ENCODE measurements at regions not wholly inside any gene's neighbourhood (a gene's known extent, or its start where the extent isn't known, plus 50 kb on each side); places are given as distances from the start of the nearest gene placed in this dataset.
"Not testable (repeated sequence)": the region's sequence is repeated elsewhere in the genome, so short reads cannot be mapped to it uniquely, and the experiment has no call there.

GRCh38 chr7:91372323-91372722 lies 108.1 kb downstream of the FZD1 start:
- Mint-ChIP-seq H3K4me1 (ENCODE audit: low read depth) (no peaks in the 10 kb centered on the region), H3K36me3 (ENCODE audit: insufficient read depth) (no peaks in the 10 kb centered on the region), H3K4me3 (no peak overlapping the region), H3K27me3 (ENCODE audit: low read depth) (no peaks in the 10 kb centered on the region), H3K9me3 (no peaks in the 10 kb centered on the region)
- no peak for ATAC-seq
- no peak for DNase-seq

DNA sequence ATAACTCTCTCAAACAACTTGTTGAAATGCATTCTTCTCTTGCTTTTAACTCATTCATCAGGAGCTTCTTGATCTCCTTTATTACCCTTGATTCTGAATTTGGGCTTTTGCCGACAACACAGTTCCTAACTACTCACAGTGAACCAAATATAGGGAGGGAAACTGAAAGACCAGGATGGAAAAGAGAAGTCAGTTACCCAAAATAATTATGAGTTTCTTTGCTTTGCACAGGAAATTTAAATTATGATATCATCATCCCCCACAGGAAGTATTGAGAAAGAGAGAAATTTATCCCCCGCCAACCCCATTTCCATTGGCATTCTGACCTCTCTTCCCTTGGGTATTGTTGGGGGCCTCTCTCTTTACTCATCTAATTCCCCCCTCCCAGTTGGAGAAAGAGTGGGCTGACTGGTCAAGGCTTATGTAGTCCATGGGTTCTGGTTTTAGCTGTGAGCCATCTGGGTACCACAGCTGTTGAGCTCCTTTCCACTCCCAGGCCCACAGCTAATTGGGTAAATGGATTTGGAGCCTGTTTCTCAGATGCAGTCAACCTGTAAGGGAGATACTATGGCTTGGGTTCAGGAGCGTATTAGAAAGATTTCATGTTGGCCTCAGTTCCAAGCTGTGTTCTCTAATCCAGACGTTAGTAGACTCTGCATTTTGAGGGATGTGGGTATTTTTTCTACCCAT lies 109.0 kb downstream of the FZD1 start:
- Mint-ChIP-seq H3K36me3 (ENCODE audit: insufficient read depth) (no peaks in the 10 kb centered on the region), H3K27me3 (ENCODE audit: low read depth) (no peaks in the 10 kb centered on the region), H3K4me3 (no peak overlapping the region), H3K4me1 (ENCODE audit: low read depth) (no peaks in the 10 kb centered on the region), H3K9me3 (no peaks in the 10 kb centered on the region)
- no peak for ATAC-seq
- no peak for DNase-seq

GRCh38 chr7:91374321-91374989 lies 110.2 kb downstream of the FZD1 start:
- no peak overlapping the region for H3K4me3 Mint-ChIP-seq
- H3K4me1 Mint-ChIP-seq (ENCODE audit: low read depth), result no peaks in the 10 kb centered on the region
- DNase-seq (no peak), ATAC-seq (no peak)
- H3K9me3 Mint-ChIP-seq, result no peaks in the 10 kb centered on the region
- no peaks in the 10 kb centered on the region for H3K36me3 Mint-ChIP-seq (ENCODE audit: insufficient read depth)
- no peaks in the 10 kb centered on the region for H3K27me3 Mint-ChIP-seq (ENCODE audit: low read depth)

DNA sequence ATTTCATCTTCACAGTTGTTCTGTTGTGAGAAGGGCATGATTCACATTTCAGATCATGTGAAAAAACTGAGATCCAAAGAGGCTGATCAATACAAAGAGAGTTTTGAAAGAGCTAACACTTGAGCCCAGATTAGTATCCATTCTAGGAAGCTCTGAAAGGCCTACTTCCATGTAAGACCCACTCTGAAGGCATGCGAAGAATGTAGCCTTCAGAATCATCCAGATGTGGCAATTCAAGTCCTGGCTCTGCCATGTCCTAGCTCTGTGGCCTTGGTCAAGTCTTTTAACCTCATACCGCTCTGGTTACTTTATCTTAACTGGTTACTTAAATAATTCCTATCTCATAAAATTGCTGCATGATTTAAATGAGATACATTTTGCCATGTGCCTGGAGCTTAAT lies 111.1 kb downstream of the FZD1 start:
- Mint-ChIP-seq H3K36me3 (ENCODE audit: insufficient read depth) (no peaks in the 10 kb centered on the region), H3K4me1 (ENCODE audit: low read depth) (no peaks in the 10 kb centered on the region)

GRCh38 chr7:91378131-91378530 lies 113.9 kb downstream of the FZD1 start:
- Mint-ChIP-seq H3K4me3 (no peak overlapping the region), H3K27me3 (ENCODE audit: low read depth) (no peaks in the 10 kb centered on the region), H3K9me3 (no peaks in the 10 kb centered on the region), H3K4me1 (ENCODE audit: low read depth) (no peaks in the 10 kb centered on the region), H3K36me3 (ENCODE audit: insufficient read depth) (no peaks in the 10 kb centered on the region)
- no peak for ATAC-seq
- DNase-seq, result no peak

More for the DNA sequence above, 111.1 kb downstream of the FZD1 start:
- DNase-seq, result no peak
- no peak overlapping the region for H3K4me3 Mint-ChIP-seq
- H3K27me3 Mint-ChIP-seq (ENCODE audit: low read depth), result no peaks in the 10 kb centered on the region
- ATAC-seq, result no peak
- H3K9me3 Mint-ChIP-seq, result no peaks in the 10 kb centered on the region

- H3K36me3 Mint-ChIP-seq (ENCODE audit: insufficient read depth), result no peaks in the 10 kb centered on the region
- H3K27me3 Mint-ChIP-seq (ENCODE audit: low read depth), result no peaks in the 10 kb centered on the region
- ATAC-seq, result no peak
- H3K4me3 Mint-ChIP-seq, result no peak overlapping the region
- no peak for DNase-seq
- no peaks in the 10 kb centered on the region for H3K4me1 Mint-ChIP-seq (ENCODE audit: low read depth)
- no peaks in the 10 kb centered on the region for H3K9me3 Mint-ChIP-seq
These were observed 115.0 kb downstream of the FZD1 start for GRCh38 chr7:91379236-91379635.

DNA sequence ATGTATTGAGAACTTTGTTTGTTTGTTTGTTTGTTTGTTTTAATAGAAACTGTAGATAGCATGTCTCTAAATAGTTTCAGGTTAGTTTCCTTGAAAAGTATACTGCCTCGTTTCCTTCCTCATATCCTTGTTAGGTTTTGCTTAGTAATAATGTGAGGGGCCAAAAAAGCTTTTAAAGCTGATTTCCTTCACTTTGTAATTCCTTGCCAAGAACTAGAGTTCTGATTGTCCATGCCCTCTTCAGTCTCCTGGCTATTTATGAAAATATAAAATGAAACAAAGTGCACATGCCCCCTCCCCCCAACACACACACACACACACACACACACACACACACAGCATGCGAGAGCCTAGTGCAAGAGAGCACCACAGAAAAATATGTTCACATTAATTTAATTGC lies 115.8 kb downstream of the FZD1 start:
- Mint-ChIP-seq H3K27me3 (ENCODE audit: low read depth) (no peaks in the 10 kb centered on the region), H3K4me1 (ENCODE audit: low read depth) (no peaks in the 10 kb centered on the region), H3K9me3 (peaks cover 2% of the 10 kb centered on the region), H3K36me3 (ENCODE audit: insufficient read depth) (no peaks in the 10 kb centered on the region), H3K4me3 (no peak overlapping the region)
- no peak for ATAC-seq
- DNase-seq, result no peak

DNA sequence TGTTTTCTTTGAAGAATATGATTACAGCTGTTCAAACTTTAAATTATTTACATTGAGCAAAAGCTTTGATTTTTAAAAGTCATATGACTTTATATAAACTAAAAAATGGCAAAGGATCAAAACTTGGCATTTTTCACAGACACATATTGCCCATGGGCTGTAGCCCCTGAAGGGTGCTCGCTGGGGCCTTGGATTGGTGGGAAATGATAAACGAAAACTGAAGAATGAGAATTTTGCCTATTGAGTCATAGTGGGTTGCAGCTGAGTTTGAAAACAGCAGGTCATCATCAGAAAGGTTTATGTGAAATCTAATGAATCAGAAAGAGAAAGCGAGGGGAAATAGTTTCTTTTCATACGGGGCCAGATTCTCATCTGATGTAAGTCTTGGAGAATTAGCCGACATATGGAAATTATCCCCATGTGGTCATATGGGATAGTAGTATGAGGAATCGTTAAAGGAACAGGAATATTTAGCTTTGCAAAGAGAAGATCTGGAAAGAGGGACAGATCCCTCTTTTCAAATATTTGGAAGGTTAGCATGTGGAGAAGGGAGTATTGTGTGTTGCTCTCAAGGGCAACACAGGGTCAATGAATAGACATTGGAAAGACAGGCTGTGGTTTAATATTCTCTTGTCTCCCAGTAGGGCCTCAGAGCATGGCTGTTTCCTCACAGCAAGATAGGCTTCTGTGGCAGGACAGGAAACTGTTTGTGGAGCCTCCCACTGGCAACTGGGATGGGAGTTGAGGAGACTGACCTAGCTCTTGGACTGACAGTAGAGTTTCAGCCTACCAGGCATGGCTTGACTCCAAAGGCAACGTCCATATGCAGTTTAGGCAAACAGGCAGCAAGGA lies 119.0 kb downstream of the FZD1 start:
- Mint-ChIP-seq H3K9me3 (peaks cover 8% of the 10 kb centered on the region), H3K27me3 (ENCODE audit: low read depth) (no peaks in the 10 kb centered on the region), H3K4me1 (ENCODE audit: low read depth) (no peaks in the 10 kb centered on the region), H3K4me3 (no peak overlapping the region), H3K36me3 (ENCODE audit: insufficient read depth) (no peaks in the 10 kb centered on the region)
- DNase-seq, result no peak
- no peak for ATAC-seq

DNA sequence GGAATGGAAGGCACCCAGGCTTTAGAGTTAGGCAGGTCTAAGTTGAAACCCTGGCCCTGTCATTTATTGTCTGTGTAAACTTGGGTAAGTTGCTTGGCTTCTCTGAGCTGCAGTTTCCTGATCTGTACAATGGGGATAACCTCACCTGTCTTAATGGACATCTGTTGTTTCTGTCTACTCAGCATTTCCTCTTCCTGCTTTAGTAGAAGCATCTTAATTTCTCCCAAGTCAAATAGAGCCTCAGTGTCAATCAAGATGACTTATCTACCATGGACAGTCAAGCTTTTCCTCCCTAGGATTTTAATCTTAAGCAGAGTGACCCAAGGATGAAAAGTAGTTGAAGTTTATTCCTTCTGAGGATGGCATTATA lies 119.7 kb downstream of the FZD1 start:
- Mint-ChIP-seq H3K4me3 (no peak overlapping the region), H3K4me1 (ENCODE audit: low read depth) (no peaks in the 10 kb centered on the region), H3K36me3 (ENCODE audit: insufficient read depth) (no peaks in the 10 kb centered on the region), H3K27me3 (ENCODE audit: low read depth) (no peaks in the 10 kb centered on the region), H3K9me3 (peaks cover 8% of the 10 kb centered on the region)
- DNase-seq (no peak), ATAC-seq (no peak)

GRCh38 chr7:91394757-91395156 lies 130.5 kb downstream of the FZD1 start:
- not testable (repeated sequence) for H3K36me3 Mint-ChIP-seq (ENCODE audit: insufficient read depth); H3K4me1 Mint-ChIP-seq (ENCODE audit: low read depth); DNase-seq; H3K4me3 Mint-ChIP-seq; H3K27me3 Mint-ChIP-seq (ENCODE audit: low read depth); H3K9me3 Mint-ChIP-seq; ATAC-seq

DNA sequence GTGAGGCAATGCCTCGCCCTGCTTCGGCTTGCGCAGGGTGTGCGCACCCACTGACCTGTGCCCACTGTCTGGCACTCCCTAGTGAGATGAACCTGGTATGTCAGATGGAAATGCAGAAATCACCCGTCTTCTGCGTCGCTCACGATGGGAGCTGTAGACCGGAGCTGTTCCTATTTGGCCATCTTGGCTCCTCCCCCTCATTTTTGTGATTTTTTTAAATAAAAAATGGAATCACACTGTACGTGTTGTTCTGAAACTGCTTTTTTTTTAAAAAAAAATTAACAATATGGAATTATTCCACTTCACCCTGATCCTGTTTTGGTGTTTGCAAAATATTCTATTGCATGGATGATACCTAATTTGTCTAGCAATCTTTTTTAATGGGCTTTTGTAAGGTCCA lies 131.1 kb downstream of the FZD1 start:
- H3K36me3 Mint-ChIP-seq (ENCODE audit: insufficient read depth); ATAC-seq: not testable (repeated sequence)

DNA sequence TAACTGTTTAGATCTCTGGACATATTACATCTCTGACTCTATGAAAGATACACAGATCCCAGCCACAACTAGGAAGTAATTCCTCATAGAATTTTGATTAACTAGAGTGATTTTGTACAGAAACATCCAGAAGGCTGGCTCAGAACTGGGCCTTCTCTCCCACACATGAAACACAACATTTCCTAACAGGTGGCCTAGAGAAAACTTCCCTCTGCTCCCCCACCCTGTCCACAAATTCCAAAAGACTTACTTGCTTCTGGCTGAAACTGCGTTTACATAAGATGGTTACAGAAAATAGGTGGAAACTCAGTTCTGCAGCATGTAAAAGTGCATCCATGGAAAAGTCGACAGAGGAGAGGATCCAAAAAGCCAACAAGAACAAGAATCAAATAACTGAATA lies 132.9 kb downstream of the FZD1 start:
- no peak for DNase-seq
- H3K9me3 Mint-ChIP-seq, result peaks cover 3% of the 10 kb centered on the region
- H3K36me3 Mint-ChIP-seq (ENCODE audit: insufficient read depth), result no peaks in the 10 kb centered on the region
- no peak overlapping the region for H3K4me3 Mint-ChIP-seq
- ATAC-seq, result no peak
- no peaks in the 10 kb centered on the region for H3K27me3 Mint-ChIP-seq (ENCODE audit: low read depth)
- H3K4me1 Mint-ChIP-seq (ENCODE audit: low read depth), result no peaks in the 10 kb centered on the region

More for the DNA sequence above, 131.1 kb downstream of the FZD1 start:
- DNase-seq; H3K27me3 Mint-ChIP-seq (ENCODE audit: low read depth); H3K4me3 Mint-ChIP-seq; H3K9me3 Mint-ChIP-seq; H3K4me1 Mint-ChIP-seq (ENCODE audit: low read depth): not testable (repeated sequence)

DNA sequence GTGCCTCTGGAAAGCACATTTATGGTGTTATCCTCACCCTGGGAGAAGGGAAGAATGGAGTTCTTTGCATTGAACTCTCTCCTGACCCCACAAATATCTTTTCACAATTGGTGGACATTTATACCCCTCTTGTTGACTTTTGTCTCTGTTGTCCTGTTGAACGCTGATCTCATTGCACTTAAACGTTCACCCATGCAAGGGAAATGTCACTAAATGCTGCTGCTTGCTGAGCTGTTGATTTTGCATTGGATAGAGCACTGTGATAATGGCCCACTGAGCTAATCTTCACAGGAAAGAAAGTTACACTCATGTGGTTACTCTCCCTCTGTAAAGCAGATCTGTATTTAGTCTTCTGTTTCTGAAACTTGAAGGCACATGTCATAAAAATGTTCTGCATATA lies 133.4 kb downstream of the FZD1 start:
- no peak for ATAC-seq
- H3K27me3 Mint-ChIP-seq (ENCODE audit: low read depth), result no peaks in the 10 kb centered on the region
- H3K4me3 Mint-ChIP-seq, result no peak overlapping the region
- DNase-seq, result no peak
- H3K4me1 Mint-ChIP-seq (ENCODE audit: low read depth), result no peaks in the 10 kb centered on the region
- H3K9me3 Mint-ChIP-seq, result peaks cover 3% of the 10 kb centered on the region
- no peaks in the 10 kb centered on the region for H3K36me3 Mint-ChIP-seq (ENCODE audit: insufficient read depth)

DNA sequence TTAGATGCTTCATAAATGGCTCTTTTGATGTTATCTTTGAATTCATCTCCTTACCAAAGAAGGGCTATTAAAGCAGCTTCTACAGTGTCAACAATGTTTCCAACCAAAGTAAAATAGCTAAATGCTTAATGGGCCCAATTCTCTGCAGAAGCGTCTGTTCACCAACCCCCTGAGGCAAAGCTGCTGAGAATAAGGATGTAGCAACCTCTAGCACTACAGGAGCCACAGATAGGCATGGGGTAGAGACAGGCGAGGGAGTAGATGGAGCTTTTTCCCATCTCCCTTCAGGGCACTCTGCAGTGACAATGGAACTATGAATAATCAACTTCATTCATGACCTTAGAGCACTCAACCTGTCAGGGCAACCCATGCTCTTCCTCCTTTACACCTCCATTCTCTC lies 134.1 kb downstream of the FZD1 start:
- no peaks in the 10 kb centered on the region for H3K4me1 Mint-ChIP-seq (ENCODE audit: low read depth)
- no peak for DNase-seq
- no peak overlapping the region for H3K4me3 Mint-ChIP-seq
- no peaks in the 10 kb centered on the region for H3K36me3 Mint-ChIP-seq (ENCODE audit: insufficient read depth)
- peaks cover 3% of the 10 kb centered on the region for H3K9me3 Mint-ChIP-seq
- H3K27me3 Mint-ChIP-seq (ENCODE audit: low read depth), result no peaks in the 10 kb centered on the region
- no peak for ATAC-seq
